GM12892 (cell line): ENCODE measurements at regions not wholly inside any gene's neighbourhood (a gene's known extent, or its start where the extent isn't known, plus 50 kb on each side); places are given as distances from the start of the nearest gene placed in this dataset.

Experiments
- DNase-seq: peaks from one replicate; pipeline ENCODE4 v3.0.0; 2011; ENCODE audit not compliant: insufficient read length
- FAIRE-seq: peaks from 2 replicates; lab custom pipeline; 2011; peaks lifted over from hg19 to GRCh38; lab: Jason Lieb, UNC
- POLR2A ChIP-seq: IDR thresholded peaks from 2 replicates; pipeline ENCODE4 v1.6.1; 2011; ENCODE audit warnings: low read depth, low read length, control low read depth
- POLR2AphosphoS5 ChIP-seq: IDR thresholded peaks from 2 replicates; pipeline ENCODE4 v1.6.1; 2011; ENCODE audit warnings: low read depth, low read length, control low read depth
- TAF1 ChIP-seq: IDR thresholded peaks from 2 replicates; pipeline ENCODE4 v1.6.1; 2011; ENCODE audit warnings: low read depth, mild to moderate bottlenecking, control low read depth, low read length, borderline replicate concordance

GRCh38 chr22:26732284-26732683 is 74.9 kb downstream of the MIAT start:
- FAIRE-seq (no peak), DNase-seq (no peak)
- TF ChIP-seq TAF1 (no peak), POLR2AphosphoS5 (no peak), POLR2A (no peak)

GRCh38 chr22:26734339-26735018 is 77.1 kb downstream of the MIAT start:
- no peak for DNase-seq
- TF ChIP-seq POLR2AphosphoS5 (no peak), TAF1 (no peak), POLR2A (no peak)
- FAIRE-seq, result no peak

DNA sequence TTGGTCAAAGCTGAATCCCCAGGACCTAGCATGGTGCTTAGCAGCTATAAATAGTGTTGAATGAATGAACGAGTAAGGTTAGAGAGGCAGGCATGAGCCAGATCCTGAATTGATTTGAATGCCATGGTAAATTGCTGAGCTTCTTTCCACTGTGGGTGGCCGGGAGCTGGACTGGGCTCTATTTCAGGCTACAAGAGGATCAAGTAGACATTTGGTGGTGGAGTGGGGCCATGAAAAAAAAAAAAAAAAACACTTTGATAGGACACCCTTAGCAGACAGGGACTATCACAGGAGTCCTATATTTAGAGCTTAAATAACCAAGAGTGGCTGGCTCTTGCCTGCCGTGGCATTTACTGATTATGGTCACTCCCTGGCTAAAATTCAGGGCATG is 77.6 kb downstream of the MIAT start:
- no peak for FAIRE-seq
- TF ChIP-seq TAF1 (no peak), POLR2AphosphoS5 (no peak), POLR2A (no peak)
- DNase-seq, result no peak

DNA sequence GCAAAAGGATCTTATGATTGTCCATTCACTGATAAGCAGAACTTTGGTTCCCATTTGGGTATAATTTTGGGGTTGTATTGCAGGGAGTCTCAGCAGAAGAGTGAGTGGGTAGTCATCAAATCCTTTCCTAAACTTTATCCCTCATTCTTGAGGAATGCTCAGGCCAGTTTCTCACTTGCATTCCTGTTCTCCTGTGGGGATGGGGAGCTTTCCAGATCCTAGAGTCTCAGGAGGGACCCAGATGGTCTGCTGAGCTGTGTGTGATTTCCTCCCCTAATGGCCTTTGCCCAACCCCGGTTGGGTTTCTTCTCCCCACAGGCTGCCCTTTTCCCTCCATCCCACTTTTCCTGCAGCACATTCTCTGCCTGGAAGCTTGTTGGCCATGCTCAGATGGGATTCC is 79.9 kb downstream of the MIAT start:
- no peak for DNase-seq
- no peak for FAIRE-seq
- TF ChIP-seq POLR2AphosphoS5 (no peak), TAF1 (no peak), POLR2A (no peak)

- no peak for DNase-seq
- TF ChIP-seq POLR2A, result no peak
- no peak for TF ChIP-seq TAF1
- TF ChIP-seq POLR2AphosphoS5, result no peak
- no peak for FAIRE-seq
These were observed 82.9 kb downstream of the MIAT start for GRCh38 chr22:26740253-26740652.

GRCh38 chr22:26743149-26743548 is 85.8 kb downstream of the MIAT start:
- FAIRE-seq (no peak), DNase-seq (no peak)
- TF ChIP-seq TAF1, result no peak
- TF ChIP-seq POLR2AphosphoS5, result no peak
- TF ChIP-seq POLR2A, result no peak

GRCh38 chr22:26744892-26745808 is 87.8 kb downstream of the MIAT start:
- FAIRE-seq (no peak), DNase-seq (no peak)
- no peak for TF ChIP-seq POLR2A
- no peak for TF ChIP-seq POLR2AphosphoS5
- no peak for TF ChIP-seq TAF1

- no peak for TF ChIP-seq POLR2AphosphoS5
- no peak for TF ChIP-seq POLR2A
- TF ChIP-seq TAF1, result no peak
- no peak for DNase-seq
- no peak for FAIRE-seq
These were observed 88.9 kb downstream of the MIAT start for GRCh38 chr22:26746311-26746710.

GRCh38 chr22:26748845-26749244 is 91.5 kb downstream of the MIAT start:
- TF ChIP-seq POLR2A (no peak), POLR2AphosphoS5 (no peak), TAF1 (no peak)
- FAIRE-seq (no peak), DNase-seq (no peak)

DNA sequence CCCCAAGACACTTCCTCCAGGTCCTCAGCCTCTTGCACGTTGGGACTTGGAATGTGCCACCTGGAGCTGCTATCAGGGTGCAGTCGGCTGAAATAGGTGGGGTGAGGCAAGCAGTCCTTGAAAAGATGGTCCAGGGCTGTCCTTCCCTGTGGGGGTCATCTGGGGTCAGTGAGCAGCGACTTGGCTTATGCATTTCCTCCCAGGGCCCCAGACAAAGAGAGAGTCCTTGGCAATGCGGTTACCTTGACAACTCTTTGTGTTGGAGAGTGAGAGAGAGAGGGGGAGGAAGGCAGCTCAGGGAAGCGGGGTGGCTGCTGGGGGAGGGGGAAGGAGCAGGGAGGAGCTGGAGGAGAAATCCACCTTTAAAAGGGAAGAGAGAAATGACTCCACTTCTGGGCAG is 93.8 kb downstream of the MIAT start:
- FAIRE-seq (no peak), DNase-seq (no peak)
- TF ChIP-seq POLR2AphosphoS5 (no peak), TAF1 (no peak), POLR2A (no peak)

DNA sequence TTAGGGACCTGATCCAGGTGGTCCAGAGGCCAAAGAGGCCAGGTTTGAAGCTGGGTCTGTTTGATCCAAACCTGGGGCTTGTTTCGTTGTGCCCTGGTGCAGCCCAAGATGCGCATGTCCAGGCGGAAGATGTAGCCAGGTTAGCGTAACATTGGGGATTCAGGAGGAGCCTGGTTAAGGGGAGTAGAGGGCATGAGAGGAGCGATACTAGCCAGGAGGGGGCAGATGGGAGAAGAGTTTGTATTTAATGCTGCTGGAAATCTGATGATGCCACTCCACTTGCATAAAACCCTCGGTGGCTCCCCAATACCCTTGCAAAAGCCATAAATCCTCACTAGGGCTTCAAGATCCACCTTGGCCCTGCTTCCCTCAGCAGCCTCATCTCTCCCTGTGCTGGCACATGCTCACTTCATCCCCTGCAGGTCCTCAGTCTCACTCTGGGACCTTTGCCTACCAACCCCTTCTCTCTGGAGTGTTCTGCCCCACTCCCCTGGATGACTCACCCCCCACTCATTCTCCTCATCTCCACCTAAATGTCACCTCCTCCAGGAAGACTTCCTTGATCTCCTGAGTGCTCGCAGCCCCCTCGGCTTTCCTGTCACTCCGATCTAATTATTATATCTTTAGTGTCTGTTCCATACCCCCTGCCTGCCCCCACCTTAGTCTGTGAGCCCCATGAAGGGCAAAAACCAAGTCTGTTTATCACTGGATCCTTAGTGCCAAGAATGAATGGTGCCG is 95.9 kb downstream of the MIAT start:
- TF ChIP-seq POLR2AphosphoS5, result no peak
- no peak for TF ChIP-seq POLR2A
- TF ChIP-seq TAF1, result no peak
- FAIRE-seq, result no peak
- no peak for DNase-seq
